ENCODE measurements at regions not wholly inside any gene's neighbourhood (a gene's known extent, or its start where the extent isn't known, plus 50 kb on each side); places are given as distances from the start of the nearest gene placed in this dataset.

DNA sequence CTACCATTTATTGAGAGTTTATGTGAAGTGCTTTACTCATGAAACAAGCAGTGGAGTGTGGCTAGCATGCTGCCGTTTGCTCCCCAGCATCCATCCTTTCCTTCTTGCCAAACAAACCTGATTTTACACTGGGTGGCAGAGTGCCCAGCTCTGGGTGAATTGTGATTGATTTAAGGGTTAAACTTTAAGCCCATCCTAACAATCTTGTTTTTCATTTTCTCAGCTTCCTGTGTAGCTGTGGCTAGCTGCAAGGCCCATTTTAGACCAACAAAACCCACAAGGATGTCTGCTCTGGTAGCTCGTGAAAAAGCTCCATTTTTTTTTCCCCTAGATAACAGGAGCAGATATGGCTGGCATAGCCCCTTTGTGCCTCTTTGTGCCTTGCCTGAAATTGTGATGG is 77.7 kb upstream of the KCNG1 start:
- intact Hi-C loops (cut with micrococcal nuclease) = no loop called here

GRCh38 chr20:51098284-51098810 is 75.4 kb upstream of the KCNG1 start:
- intact Hi-C loops (cut with micrococcal nuclease) = no loop called here

GRCh38 chr20:51097351-51098120 is 74.6 kb upstream of the KCNG1 start:
- intact Hi-C loops (cut with micrococcal nuclease) = no loop called here

- intact Hi-C loops (cut with micrococcal nuclease) = no loop called here
These were observed 73.8 kb upstream of the KCNG1 start for GRCh38 chr20:51096582-51097267.

- intact Hi-C loops (cut with micrococcal nuclease) = no loop called here
These were observed 73.0 kb upstream of the KCNG1 start for GRCh38 chr20:51095633-51096521.

GRCh38 chr20:51094221-51094620 is 71.3 kb upstream of the KCNG1 start:
- intact Hi-C loops (cut with micrococcal nuclease) = no loop called here

- intact Hi-C loops (cut with micrococcal nuclease) = no loop called here
These were observed 70.4 kb upstream of the KCNG1 start for GRCh38 chr20:51093240-51093763.

DNA sequence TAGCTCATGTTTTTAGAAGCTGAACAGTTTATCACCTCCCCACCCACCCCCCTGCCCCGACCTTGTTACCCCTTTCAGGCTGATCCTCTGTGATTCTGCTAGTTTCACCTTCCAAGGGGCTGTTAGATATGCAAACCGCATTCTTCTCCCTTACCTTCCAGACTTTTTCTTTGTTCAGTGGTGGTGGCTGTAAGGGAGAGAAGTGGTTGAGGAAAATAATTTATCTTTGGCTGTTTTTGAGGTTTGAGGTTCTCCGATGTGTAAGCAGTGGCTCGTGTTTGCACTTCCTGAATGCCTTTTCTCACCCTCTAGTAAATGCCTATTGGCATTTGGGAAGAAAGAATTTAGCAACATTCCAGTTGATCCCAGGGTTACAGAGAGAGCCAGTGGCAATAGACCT is 69.4 kb upstream of the KCNG1 start:
- intact Hi-C loops (cut with micrococcal nuclease) = no loop called here

GRCh38 chr20:51091406-51092195 is 68.7 kb upstream of the KCNG1 start:
- intact Hi-C loops (cut with micrococcal nuclease) = no loop called here

DNA sequence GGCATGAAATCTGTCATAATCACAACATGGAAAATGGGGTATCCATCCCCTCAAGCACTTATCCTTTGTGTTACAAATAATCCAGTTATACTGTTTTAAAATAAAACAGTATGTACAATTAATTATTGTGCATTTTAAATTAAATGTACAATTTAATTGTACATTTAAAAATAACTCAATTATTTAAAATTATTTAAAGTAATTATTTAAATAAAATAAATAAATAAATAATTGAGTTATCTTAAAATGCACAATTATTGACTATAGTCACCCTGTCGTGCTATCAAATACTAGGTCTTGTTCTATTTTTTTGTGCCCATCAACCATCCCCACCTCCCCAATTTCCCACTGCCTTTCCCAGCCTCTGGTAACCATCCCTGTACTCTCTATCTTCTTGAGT is 66.9 kb upstream of the KCNG1 start:
- intact Hi-C loops (cut with micrococcal nuclease) = no loop called here

GRCh38 chr20:51089272-51089781 is 66.4 kb upstream of the KCNG1 start:
- intact Hi-C loops (cut with micrococcal nuclease) = no loop called here

GRCh38 chr20:51087266-51087665 is 64.4 kb upstream of the KCNG1 start:
- intact Hi-C loops (cut with micrococcal nuclease) = no loop called here

- intact Hi-C loops (cut with micrococcal nuclease) = no loop called here
These were observed 62.9 kb upstream of the KCNG1 start for GRCh38 chr20:51085769-51086168.

GRCh38 chr20:51084593-51085377 is 61.9 kb upstream of the KCNG1 start:
- intact Hi-C loops (cut with micrococcal nuclease) = no loop called here

- intact Hi-C loops (cut with micrococcal nuclease) = no loop called here
These were observed 60.5 kb upstream of the KCNG1 start for GRCh38 chr20:51083447-51083846.

GRCh38 chr20:51082988-51083387 is 60.1 kb upstream of the KCNG1 start:
- intact Hi-C loops (cut with micrococcal nuclease) = no loop called here

DNA sequence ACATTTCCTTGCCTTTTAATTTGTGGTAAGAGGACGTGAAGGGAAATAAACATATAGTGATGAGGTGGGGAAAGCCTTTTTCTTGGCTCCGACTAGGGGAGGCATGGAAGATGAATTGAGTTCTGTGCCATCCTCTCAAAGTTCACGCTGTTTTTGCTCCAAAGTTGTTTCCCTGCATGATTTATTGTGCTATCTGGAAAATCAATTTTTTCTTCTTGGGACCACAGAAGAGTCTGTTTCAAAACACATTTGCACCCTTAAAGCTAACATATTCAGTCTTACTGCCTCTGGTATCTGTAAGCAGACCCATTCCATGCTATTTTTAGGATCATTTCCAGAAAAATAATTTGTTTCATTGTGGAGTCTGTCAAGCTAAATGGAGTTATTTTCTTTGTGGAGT is 57.6 kb upstream of the KCNG1 start:
- intact Hi-C loops (cut with micrococcal nuclease) = no loop called here

GRCh38 chr20:51079488-51079887 is 56.6 kb upstream of the KCNG1 start:
- intact Hi-C loops (cut with micrococcal nuclease) = no loop called here

DNA sequence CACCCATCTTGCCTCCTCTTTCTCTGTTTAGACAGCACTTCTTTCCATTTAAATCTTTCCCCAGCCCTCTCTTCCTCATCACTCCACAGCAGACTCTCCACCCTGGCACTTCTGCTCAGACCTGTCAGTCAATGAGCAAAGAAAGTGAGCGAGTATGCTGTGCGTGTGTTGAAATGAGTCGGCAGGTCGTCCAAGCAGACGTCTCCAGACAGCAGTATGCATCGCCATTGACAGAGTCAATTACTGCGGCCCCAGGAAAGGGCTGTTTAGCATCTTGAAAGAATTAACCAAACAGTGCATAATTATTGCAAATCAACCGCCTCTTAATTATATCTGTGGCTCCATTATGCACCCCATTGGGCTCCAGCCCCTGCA is 54.8 kb upstream of the KCNG1 start:
- intact Hi-C loops (cut with micrococcal nuclease) = no loop called here
